ENCODE measurements at regions not wholly inside any gene's neighbourhood (a gene's known extent, or its start where the extent isn't known, plus 50 kb on each side); places are given as distances from the start of the nearest gene placed in this dataset.

DNA sequence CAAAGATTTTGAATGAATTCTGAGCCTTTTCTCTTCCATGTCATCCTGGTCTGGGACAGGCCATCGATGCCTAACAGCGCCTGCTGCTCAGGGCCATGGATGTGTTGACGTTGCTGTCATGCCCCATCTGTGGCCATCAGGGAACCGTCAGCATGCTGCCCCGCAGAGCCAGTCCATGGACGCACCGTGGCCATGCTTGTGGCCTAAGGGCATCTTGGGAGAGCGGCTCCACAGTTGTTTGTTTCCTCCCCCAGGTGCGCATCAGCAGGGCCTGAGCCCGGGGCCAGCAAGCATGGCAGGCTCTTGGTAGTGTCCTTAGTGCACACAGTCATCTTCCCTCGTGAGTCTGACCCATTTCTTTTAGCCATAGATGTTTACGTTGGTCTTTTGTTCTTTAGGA is 142.7 kb downstream of the VAPA start:
- TF ChIP-seq, protein P1, sequence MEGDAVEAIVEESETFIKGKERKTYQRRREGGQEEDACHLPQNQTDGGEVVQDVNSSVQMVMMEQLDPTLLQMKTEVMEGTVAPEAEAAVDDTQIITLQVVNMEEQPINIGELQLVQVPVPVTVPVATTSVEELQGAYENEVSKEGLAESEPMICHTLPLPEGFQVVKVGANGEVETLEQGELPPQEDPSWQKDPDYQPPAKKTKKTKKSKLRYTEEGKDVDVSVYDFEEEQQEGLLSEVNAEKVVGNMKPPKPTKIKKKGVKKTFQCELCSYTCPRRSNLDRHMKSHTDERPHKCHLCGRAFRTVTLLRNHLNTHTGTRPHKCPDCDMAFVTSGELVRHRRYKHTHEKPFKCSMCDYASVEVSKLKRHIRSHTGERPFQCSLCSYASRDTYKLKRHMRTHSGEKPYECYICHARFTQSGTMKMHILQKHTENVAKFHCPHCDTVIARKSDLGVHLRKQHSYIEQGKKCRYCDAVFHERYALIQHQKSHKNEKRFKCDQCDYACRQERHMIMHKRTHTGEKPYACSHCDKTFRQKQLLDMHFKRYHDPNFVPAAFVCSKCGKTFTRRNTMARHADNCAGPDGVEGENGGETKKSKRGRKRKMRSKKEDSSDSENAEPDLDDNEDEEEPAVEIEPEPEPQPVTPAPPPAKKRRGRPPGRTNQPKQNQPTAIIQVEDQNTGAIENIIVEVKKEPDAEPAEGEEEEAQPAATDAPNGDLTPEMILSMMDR (IDR thresholded peaks at IDR 0.05; ENCODE audit: insufficient read depth, low read length): no peak
- TF ChIP-seq POLR2AphosphoS5 (IDR thresholded peaks at IDR 0.05; ENCODE audit: low read depth) (no peak), GABPA (IDR thresholded peaks at IDR 0.05; ENCODE audit: low read depth) (no peak), SPI1 (IDR thresholded peaks at IDR 0.05; ENCODE audit: borderline replicate concordance, low read depth) (no peak)
- TF ChIP-seq, protein P2, sequence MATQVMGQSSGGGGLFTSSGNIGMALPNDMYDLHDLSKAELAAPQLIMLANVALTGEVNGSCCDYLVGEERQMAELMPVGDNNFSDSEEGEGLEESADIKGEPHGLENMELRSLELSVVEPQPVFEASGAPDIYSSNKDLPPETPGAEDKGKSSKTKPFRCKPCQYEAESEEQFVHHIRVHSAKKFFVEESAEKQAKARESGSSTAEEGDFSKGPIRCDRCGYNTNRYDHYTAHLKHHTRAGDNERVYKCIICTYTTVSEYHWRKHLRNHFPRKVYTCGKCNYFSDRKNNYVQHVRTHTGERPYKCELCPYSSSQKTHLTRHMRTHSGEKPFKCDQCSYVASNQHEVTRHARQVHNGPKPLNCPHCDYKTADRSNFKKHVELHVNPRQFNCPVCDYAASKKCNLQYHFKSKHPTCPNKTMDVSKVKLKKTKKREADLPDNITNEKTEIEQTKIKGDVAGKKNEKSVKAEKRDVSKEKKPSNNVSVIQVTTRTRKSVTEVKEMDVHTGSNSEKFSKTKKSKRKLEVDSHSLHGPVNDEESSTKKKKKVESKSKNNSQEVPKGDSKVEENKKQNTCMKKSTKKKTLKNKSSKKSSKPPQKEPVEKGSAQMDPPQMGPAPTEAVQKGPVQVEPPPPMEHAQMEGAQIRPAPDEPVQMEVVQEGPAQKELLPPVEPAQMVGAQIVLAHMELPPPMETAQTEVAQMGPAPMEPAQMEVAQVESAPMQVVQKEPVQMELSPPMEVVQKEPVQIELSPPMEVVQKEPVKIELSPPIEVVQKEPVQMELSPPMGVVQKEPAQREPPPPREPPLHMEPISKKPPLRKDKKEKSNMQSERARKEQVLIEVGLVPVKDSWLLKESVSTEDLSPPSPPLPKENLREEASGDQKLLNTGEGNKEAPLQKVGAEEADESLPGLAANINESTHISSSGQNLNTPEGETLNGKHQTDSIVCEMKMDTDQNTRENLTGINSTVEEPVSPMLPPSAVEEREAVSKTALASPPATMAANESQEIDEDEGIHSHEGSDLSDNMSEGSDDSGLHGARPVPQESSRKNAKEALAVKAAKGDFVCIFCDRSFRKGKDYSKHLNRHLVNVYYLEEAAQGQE (IDR thresholded peaks at IDR 0.05; ENCODE audit: insufficient replicate concordance, low read depth): no peak

Measured in HL-60 (cell line).